HFFc6 (cell line): ENCODE measurements at regions not wholly inside any gene's neighbourhood (a gene's known extent, or its start where the extent isn't known, plus 50 kb on each side); places are given as distances from the start of the nearest gene placed in this dataset.

Experiments used
- DNase-seq: peaks from one replicate; pipeline ENCODE4 v3.0.0-alpha.2; 2018
- H3K27ac Mint-ChIP-seq: 2 replicates; pipeline ENCODE4 v1.8.0; 2020; ENCODE audit warnings: mild to moderate bottlenecking, mixed read lengths
- H3K27me3 Mint-ChIP-seq: 2 replicates; pipeline ENCODE4 v1.8.0; 2021; ENCODE audit warnings: mild to moderate bottlenecking, moderate library complexity, mixed read lengths; ENCODE audit not compliant: insufficient read depth
- H3K36me3 Mint-ChIP-seq: 2 replicates; pipeline ENCODE4 v1.8.0; 2021; ENCODE audit warnings: low read depth, mixed read lengths
- H3K4me1 Mint-ChIP-seq: 2 replicates; pipeline ENCODE4 v1.8.0; 2020; ENCODE audit warnings: low read depth, mixed read lengths
- H3K4me3 Mint-ChIP-seq: 2 replicates; pipeline ENCODE4 v1.8.0; 2020; ENCODE audit warnings: mild to moderate bottlenecking, moderate library complexity, mixed read lengths
- H3K9me3 Mint-ChIP-seq: 2 replicates; pipeline ENCODE4 v1.8.0; 2020; ENCODE audit warnings: mild to moderate bottlenecking, mixed read lengths
- TF ChIP-seq, protein P1 (sequence below): fragments of 200-600 bp; sonication (generic); IDR thresholded peaks from 2 replicates; pipeline ENCODE4 v1.5.0; 2021; ENCODE audit warnings: antibody characterized with exemption, mild to moderate bottlenecking

DNA sequence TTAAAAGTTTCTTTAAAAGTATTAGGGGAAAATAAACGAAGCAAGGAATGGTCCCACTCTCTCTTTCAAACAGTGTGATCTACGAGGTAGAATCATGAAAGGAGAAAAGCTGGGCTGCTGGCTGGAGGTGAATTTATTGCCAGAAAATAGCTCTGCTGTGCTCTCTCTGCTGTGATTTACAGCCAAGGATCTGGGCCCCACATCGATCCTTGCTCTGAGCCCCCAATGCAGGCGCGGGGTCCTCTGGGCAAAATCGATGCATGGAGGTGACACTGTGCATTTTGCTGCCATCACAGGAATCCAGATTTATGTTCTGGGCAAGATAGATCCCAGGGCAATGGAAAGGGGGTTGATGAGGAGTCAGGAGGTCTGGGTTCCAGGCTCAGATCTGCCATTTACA lies 91.0 kb upstream of the GPR26 start:
- Mint-ChIP-seq H3K27me3 (peaks cover 26% of the 10 kb centered on the region), H3K4me3 (no peak overlapping the region)

DNA sequence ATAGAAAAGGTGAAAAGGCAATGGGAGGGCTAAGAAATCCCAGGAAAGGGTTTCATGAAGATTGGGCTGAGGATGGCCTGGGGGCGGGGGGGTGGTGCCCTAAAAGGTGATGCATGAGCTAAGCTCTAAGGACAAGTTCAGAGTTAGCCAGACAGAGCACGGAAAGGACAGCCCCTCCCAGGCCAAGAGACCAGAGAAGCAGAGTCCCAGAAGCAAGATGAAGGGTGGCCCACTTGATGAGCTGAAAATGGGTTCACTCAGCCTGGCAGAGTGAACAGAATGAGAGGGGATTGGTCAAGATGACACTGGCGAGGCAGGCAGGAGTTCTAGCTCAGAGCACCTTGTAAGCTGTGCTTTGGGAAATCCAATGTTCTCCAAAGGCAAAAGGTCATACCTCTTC lies 89.4 kb upstream of the GPR26 start:
- TF ChIP-seq, protein P1, sequence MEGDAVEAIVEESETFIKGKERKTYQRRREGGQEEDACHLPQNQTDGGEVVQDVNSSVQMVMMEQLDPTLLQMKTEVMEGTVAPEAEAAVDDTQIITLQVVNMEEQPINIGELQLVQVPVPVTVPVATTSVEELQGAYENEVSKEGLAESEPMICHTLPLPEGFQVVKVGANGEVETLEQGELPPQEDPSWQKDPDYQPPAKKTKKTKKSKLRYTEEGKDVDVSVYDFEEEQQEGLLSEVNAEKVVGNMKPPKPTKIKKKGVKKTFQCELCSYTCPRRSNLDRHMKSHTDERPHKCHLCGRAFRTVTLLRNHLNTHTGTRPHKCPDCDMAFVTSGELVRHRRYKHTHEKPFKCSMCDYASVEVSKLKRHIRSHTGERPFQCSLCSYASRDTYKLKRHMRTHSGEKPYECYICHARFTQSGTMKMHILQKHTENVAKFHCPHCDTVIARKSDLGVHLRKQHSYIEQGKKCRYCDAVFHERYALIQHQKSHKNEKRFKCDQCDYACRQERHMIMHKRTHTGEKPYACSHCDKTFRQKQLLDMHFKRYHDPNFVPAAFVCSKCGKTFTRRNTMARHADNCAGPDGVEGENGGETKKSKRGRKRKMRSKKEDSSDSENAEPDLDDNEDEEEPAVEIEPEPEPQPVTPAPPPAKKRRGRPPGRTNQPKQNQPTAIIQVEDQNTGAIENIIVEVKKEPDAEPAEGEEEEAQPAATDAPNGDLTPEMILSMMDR: no peak
- H3K9me3 Mint-ChIP-seq: no peaks in the 10 kb centered on the region
- H3K4me1 Mint-ChIP-seq: no peaks in the 10 kb centered on the region; the same call in 1 of the 2 replicates
- H3K27me3 Mint-ChIP-seq: peaks cover 24% of the 10 kb centered on the region
- no peak overlapping the region for H3K4me3 Mint-ChIP-seq
- DNase-seq: no peak
- H3K27ac Mint-ChIP-seq: no peak overlapping the region
- H3K36me3 Mint-ChIP-seq: no peaks in the 10 kb centered on the region

More for the DNA sequence above, 91.0 kb upstream of the GPR26 start:
- H3K36me3 Mint-ChIP-seq: no peaks in the 10 kb centered on the region
- TF ChIP-seq, protein P1: no peak
- no peaks in the 10 kb centered on the region; the same call in 1 of the 2 replicates for H3K4me1 Mint-ChIP-seq
- no peak overlapping the region for H3K27ac Mint-ChIP-seq
- no peak for DNase-seq
- H3K9me3 Mint-ChIP-seq: no peaks in the 10 kb centered on the region

DNA sequence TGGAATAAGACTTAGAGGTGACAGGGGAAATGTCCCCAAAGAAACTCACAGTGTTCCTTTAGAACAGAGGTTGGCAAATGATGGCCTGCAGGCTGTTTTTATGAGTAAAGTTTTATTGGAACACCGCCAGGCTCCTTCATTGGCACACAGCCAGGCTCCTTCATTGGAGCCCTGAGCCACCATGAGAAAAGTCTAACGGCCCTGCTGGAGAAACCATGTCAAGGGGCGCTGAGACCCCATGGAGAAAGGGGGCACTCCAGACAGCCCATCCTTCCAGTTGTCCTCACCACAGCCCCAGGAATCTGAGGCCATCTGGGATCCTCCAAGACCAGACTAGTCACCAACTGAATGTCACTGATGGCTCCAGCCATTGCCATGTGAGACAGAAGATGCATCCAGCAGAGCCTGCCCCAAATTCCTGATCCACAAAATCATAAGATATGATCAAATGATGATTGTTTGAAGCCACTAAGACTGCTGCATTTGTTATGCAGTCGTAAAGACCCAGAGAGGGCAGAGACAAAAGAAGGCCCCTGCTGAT lies 88.2 kb upstream of the GPR26 start:
- Mint-ChIP-seq H3K4me1 (no peaks in the 10 kb centered on the region; the same call in 1 of the 2 replicates), H3K27ac (no peak overlapping the region), H3K36me3 (no peaks in the 10 kb centered on the region), H3K27me3 (peaks cover 18% of the 10 kb centered on the region), H3K4me3 (no peak overlapping the region), H3K9me3 (no peaks in the 10 kb centered on the region)
- no peak for DNase-seq
- TF ChIP-seq, protein P1: no peak

DNA sequence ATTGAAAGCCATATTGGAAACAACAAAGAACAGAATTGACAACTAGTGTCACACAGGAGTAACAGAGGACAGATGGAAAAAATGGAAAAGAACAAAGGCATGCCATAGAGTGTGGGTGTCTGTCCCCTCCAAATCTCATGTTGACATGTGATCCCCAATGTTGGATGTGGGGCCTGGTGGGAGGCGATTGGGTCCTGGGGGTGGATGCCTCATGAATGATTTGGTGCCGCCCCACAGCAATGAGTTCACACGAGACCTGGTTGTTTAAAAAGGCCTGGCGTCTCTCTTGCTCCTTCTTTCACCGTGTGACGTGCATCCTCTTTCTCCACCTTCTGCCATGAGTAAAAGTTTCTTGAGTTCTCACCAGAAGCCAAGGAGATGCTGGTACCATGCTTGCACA lies 87.4 kb upstream of the GPR26 start:
- Mint-ChIP-seq H3K4me1 (peaks cover 5% of the 10 kb centered on the region; the same call in 1 of the 2 replicates), H3K27me3 (peaks cover 18% of the 10 kb centered on the region), H3K36me3 (no peaks in the 10 kb centered on the region), H3K4me3 (no peak overlapping the region), H3K27ac (no peak overlapping the region), H3K9me3 (no peaks in the 10 kb centered on the region)
- TF ChIP-seq, protein P1: no peak
- DNase-seq: no peak

DNA sequence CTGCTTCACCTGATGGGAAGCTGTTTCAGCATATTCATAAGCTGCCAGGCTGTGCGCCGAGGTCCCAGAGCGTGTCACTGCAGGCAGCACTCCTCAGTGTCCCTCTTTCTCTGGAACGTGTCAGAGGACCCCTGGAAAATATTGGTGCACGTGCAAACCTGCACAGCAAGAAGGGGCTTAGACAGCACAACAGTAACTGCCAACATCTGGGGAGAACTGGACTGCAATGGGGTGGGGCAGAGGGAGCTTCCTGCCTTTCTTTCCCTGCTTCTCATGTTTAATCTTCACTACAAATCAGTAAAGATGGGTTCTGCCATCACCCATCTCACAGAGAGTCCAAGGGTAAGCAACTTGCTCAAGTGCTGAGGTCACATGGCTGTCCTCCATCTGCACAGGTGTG lies 86.5 kb upstream of the GPR26 start:
- H3K36me3 Mint-ChIP-seq: no peaks in the 10 kb centered on the region
- H3K27ac Mint-ChIP-seq: no peak overlapping the region
- H3K27me3 Mint-ChIP-seq: peaks cover 18% of the 10 kb centered on the region
- no peak overlapping the region for H3K4me3 Mint-ChIP-seq
- peaks cover 5% of the 10 kb centered on the region; the same call in 1 of the 2 replicates for H3K4me1 Mint-ChIP-seq
- TF ChIP-seq, protein P1: no peak
- H3K9me3 Mint-ChIP-seq: no peaks in the 10 kb centered on the region
- no peak for DNase-seq
